Hematopoietic multipotent progenitor cell treated with erythropoietin and hydrocortisone succinate and interleukin-3 and kit ligand, for 17 days (in vitro differentiated cells): ENCODE measurements at regions not wholly inside any gene's neighbourhood (a gene's known extent, or its start where the extent isn't known, plus 50 kb on each side); places are given as distances from the start of the nearest gene placed in this dataset.
"Not testable (repeated sequence)": the region's sequence is repeated elsewhere in the genome, so short reads cannot be mapped to it uniquely, and the experiment has no call there.

Experiments
- DNase-seq: peaks from one replicate; pipeline ENCODE4 v3.0.0-alpha.2; 2015; ENCODE audit warnings: low spot score

DNA sequence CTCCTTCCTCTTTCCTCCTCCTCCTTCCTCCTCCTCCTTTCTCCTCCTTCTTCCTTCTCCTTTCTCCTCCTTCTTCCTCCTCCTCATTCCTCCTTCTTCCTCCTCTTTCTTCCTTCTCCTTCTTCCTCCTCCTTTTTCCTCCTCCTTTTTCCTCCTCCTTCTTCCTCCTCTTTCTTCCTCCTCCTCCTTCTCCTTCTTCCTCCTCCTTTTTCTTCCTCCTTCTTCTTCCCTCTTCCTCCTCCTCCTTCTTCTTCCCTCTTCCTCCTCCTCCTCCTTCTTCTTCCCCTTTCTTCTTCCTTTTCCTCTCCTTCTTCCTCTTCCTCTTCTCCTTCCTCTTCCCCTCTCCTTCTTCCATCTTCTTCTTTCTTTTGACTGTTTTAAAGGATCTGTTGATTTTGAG lies 538.8 kb downstream of the TMEM38B start:
- no peak for DNase-seq

DNA sequence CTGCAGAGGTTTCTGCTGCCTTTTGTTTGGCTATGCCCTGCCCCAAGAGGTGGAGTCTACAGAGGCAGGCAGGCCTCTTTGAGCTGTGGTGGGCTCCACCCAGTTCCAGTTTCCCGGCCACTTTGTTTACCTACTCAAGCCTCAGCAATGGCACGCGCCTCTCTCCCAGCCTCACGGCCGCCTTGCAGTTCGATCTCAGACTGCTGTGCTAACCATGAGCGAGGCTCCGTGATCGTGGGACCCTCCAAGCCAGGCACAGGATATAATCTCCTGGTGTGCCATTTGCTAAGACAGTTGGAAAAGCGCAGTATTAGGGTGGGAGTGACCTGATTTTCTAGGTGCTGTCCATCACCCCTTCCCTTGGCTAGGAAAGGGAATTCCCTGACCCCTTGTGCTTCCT lies 566.6 kb downstream of the TMEM38B start:
- not testable (repeated sequence) for DNase-seq

- DNase-seq, result no peak
Measured at GRCh38 chr9:106277966-106278365, 583.6 kb downstream of the TMEM38B start.

GRCh38 chr9:106283769-106284168 lies 579.2 kb upstream of the ZNF462 start:
- no peak for DNase-seq

DNA sequence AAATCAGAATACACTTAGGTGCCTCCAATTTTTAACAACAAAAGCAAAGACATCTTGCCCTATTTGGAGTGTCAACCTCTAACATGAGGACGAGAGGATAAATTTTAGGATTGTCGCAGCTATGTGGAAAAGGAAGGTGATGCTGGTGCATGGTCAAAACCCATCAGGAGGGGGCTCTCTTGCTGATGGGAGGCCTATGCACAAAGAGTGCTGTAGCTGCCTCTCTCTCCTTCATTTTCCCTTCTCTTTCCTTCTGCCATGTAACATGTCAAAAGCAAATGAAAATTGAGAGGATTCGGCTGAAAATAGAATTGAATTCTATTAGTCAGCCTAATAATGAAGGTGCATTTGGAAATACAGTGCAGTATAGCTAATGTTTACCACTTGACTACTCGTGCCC lies 578.7 kb upstream of the ZNF462 start:
- no peak for DNase-seq

DNA sequence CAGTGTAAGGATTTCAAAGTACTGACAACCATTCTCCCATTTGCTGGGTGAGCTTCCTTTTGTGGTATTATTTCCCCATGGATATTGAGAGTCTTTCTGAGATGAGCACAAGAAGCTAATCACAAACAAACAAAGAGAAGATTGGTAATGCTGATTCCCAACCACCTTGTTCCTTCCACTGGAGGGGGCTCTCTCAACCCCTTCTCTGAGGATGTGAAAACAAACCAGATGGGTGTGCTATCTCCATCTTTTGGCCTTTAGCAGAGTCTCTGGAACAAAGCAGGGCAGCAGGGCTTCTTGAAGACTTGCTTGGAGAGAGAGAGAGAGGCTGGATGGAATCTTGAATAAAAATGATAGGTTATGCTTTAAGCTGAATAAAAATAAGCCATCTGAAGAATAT lies 576.7 kb upstream of the ZNF462 start:
- DNase-seq, result no peak

GRCh38 chr9:106287091-106287631 lies 575.8 kb upstream of the ZNF462 start:
- no peak for DNase-seq

- no peak for DNase-seq
Measured at GRCh38 chr9:106287731-106288130, 575.2 kb upstream of the ZNF462 start.

GRCh38 chr9:106288689-106289088 lies 574.3 kb upstream of the ZNF462 start:
- DNase-seq, result no peak

DNA sequence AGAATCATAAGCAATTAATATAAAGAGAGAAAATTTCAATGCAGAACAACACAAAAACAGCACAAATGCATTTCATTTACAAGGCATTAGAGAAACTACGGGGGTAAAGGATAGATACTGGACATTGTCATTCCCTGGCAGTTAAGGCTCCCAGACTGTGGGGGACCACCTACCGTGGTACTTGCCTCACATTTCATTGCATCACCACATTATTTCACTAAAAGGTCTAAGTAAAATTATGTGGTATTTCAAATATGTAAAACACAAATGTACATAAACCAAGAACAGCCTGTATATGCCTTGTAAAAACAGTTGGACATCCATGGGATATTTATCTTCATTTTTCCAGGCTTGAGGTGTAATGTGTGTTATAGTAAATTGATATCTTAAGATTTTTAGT lies 571.2 kb upstream of the ZNF462 start:
- no peak for DNase-seq

DNA sequence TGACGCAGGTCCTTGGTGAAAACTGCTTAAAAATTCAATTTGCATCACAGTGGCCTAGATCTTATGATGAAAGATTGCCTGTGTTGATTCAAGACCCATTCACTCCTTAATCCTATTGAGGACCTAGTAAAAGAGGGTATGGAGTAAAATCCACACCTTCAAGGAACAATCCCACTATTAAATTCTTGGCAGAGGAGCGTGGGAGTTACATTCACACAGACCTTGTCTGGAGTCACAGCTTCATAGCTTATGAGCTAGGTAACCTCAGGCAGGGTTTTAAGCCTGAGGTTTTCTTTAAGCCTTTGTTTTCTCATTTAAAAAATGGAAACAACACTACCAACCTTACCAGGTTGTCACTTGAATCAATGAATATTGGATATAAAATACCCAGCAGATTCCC lies 566.5 kb upstream of the ZNF462 start:
- no peak for DNase-seq

DNA sequence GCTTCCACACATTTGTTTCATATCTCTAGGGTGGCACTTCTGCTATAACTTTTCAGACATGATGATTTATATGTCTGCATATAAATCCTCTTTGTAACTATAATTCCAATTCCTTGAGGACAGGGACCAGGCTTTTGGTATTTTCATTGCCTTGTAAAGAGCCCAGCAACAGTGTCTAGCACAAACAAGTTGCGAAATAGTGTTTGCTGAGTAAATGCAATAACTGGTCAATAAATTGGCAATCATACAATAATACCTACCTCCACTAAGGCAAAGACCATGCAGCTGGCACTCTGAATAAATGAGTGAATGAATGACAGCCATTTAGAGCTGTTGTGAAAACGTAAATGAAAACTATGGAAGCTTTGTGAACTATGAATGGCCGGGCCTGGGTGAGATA lies 564.0 kb upstream of the ZNF462 start:
- no peak for DNase-seq

DNA sequence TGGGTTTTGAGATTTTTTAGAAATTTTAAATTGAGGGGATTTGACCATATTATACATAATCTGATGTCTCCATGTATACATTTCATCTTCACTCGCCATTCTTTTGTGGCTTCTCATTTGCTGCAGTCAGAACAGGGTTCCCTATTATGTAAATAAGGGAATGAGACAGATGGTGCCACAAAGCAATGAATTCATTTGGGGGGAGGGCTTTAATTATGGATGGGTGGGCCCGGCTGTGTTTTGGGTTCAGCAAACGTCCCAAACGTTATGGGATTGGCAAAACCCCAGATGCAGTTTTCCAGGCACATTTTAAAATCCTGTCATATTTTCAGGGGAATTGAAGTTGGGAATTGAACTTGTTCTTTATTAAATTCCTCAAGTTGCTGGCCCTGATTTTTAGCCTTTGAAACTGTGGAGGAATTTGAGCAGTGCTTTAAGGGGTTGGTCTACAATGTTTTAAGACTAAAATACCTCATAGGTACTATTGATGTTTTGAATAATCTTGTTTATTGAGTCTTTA lies 558.5 kb upstream of the ZNF462 start:
- DNase-seq, result no peak

- DNase-seq, result no peak
Measured at GRCh38 chr9:106305428-106306133, 557.4 kb upstream of the ZNF462 start.

DNA sequence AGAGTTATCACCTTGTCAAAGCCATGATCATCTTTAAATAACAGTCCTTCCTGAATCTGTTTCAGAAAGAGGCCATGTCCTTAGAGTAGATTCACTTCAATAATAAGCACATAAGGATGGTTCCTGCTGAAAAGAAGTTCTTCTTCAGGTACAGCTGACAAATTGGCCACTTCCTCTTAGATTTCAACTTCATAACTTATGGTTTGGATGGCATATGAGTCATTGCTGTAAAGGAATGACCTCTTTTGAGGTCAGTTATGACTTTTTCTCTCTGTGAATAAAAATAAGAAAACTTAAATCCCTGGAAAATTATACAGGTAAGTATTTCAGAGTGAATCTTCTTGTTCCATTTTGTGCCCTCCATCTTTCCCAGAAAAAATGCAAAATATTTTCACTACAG lies 555.3 kb upstream of the ZNF462 start:
- DNase-seq, result no peak

DNA sequence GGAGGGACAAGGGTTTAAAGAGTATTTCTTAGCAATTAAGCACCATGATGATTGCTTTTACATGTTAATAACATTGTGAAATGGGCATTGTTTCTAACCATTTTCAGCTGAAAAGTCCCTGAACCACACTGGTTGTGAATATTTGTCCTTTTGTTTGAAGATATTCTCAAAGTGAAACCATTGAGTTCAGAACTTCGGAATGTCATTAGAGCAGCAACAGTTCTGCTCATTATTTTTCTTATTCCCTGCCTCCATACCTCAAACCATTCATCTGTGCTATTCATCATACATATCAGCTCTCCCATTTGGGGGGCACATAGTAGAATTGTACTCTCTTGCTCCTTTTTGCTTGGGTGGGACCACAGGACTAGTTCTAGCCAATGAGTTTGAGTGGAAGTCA lies 553.0 kb upstream of the ZNF462 start:
- no peak for DNase-seq

GRCh38 chr9:106310782-106311181 lies 552.2 kb upstream of the ZNF462 start:
- no peak for DNase-seq

DNA sequence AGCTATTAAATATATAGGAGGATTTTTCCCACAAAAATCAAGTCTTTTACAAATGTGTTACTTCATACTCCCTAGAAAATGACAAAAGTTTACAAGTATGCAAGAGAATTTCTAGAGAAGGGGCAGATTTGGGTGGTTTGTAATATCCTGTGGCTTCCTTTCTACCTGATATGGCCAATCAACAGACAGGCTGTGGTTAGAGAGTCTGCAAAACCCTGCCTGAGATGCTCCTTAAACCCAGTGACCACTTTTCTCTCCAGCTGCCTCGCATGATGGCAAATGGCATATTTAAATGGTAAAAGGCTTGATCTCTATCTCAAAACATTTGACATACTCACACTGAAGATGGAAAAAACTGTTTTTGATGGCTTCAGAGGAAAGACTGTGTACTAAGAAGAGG lies 550.1 kb upstream of the ZNF462 start:
- DNase-seq, result no peak

DNA sequence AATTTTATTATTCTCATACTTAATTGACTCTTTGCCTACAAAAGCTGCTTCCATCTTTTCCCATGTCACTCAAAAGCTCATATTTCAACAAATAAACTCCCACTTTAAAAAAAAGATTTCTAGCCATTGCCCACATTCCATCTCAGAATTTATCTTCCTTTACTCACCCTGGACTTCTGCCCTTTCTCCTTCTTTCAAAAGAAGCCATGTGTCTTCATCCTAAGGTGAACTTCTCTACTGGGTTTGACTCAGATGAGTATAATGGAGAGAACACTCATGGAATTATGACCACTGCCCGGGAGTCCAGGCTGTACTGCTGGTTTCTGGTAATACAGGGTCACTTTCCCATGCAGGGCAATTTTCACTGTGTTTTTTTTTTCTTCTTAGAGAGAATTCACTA lies 548.5 kb upstream of the ZNF462 start:
- no peak for DNase-seq

DNA sequence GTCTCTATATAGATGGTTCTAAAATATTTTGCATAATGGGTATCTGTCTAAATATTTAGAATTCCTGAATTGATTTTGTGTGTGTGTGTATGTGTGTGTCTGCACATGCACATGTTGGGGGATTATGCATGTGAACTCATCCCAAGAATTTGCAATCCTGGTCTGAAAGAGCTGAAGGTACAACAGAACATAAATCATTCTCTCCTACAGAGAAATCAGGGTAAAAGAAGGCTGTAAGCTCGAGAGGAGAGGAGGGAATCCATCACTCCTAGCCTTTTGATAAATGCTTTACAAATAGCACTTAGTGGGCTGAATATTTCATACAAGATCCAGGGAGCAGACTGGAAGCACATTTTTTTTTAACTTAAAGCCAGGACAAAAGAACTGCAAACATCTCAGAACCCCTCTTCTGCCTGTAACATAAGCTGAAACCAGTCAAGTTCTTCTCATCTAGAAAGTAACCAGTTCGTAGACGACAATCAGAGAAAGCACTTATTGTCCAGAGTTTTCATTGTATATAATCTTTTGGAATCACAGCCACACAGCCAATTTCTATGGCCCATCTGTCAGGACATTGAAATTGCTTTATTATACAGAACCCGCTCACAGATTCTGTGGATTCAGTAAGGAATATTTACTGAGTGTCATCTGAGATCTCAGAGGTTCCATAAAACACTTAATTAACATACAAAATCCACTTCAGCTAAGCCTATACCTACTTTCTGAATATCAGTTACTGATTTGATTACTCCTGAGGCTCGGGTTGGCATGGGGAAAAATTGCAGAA lies 541.4 kb upstream of the ZNF462 start:
- DNase-seq, result no peak

- DNase-seq, result no peak
Measured at GRCh38 chr9:106322706-106323245, 540.2 kb upstream of the ZNF462 start.

DNA sequence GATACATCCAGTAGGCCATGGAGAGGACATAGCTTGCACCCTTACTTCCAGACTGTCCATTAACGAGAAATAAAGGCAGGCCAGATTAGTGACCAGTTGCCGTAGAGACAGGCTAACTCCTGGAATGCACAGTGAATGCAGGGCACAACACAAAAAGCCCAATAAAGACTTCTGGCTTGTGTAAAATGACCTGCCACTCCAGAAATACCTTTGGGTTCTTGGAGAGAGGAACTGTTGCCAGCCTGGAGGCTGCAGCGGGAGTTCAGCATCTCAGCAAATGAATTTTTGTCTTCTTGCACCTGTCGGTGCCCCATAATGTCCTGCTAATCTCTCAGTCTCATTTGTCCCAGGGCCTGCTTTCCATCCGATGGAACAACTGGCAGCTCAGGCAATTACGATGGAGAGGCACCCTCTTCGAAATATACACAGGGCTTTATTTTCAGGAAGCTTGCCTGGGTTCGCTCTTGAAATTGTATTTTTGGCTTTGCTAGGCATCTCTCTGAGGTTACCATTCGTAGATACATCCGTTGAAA lies 538.8 kb upstream of the ZNF462 start:
- DNase-seq, result no peak
